Nephron progenitor cell (in vitro differentiated cells): ENCODE measurements at regions not wholly inside any gene's neighbourhood (a gene's known extent, or its start where the extent isn't known, plus 50 kb on each side); places are given as distances from the start of the nearest gene placed in this dataset.

Experiments
- DNase-seq: peaks from one replicate; pipeline ENCODE4 v3.0.0; 2021
- H3K27ac Mint-ChIP-seq: 2 replicates; pipeline ENCODE4 v1.8.0; 2021; ENCODE audit warnings: mild to moderate bottlenecking, moderate library complexity, mixed read lengths
- H3K27me3 Mint-ChIP-seq: 2 replicates; pipeline ENCODE4 v1.8.0; 2021; ENCODE audit warnings: mild to moderate bottlenecking, low read depth, mixed read lengths; ENCODE audit not compliant: poor library complexity
- H3K36me3 Mint-ChIP-seq: 2 replicates; pipeline ENCODE4 v1.8.0; 2021; ENCODE audit warnings: low read depth, mixed read lengths
- H3K4me1 Mint-ChIP-seq: 2 replicates; pipeline ENCODE4 v1.8.0; 2021; ENCODE audit warnings: mixed read lengths
- H3K4me3 Mint-ChIP-seq: 2 replicates; pipeline ENCODE4 v1.8.0; 2021; ENCODE audit warnings: mild to moderate bottlenecking, moderate library complexity, mixed read lengths
- H3K9me3 Mint-ChIP-seq: 2 replicates; pipeline ENCODE4 v1.8.0; 2021; ENCODE audit warnings: mild to moderate bottlenecking, moderate library complexity, mixed read lengths
- TF ChIP-seq, protein P1 (sequence below): fragments of 200-600 bp; sonication (generic); IDR thresholded peaks from 2 replicates; pipeline ENCODE4 v1.5.0; 2021; ENCODE audit warnings: antibody characterized with exemption

DNA sequence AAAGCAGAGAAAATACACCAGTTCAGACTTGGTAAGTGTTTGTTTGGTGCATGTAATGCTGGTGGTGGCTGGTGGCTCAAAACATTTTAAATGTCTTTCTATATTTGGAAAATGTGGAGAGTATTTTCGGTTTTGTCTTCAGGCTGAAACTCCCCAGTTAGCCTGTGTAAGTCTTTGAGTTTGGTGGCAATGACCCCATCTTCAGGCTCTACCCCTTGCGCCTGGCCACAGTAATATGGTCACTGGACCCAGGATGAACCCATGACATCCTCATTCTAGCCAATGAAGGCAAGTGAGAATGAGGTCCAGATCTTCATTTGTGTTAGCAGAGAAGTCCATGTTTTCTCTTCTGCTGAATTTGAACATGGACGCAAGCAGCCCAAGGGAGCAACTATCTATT is 422.6 kb downstream of the BRINP1 start:
- no peaks in the 10 kb centered on the region for H3K4me1 Mint-ChIP-seq
- no peak overlapping the region for H3K27ac Mint-ChIP-seq

DNA sequence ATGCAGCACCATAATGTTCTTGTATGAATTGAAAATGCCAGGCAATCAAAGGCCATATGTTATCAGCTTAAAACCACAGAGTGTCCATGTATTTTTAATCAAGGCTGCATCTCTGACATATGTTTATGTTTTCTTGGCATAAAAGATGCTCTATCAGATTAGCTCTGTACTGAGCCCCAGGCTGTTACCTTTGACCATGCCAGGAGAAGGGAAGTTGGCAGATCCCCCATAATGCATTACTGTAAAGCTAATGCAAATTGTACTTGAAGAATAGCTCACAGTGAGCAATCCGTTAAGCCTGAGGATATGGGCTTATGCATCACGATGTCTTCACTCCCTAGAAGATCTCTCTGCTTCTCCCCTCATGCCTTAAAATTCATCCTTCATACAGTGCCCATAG is 414.4 kb downstream of the BRINP1 start:
- Mint-ChIP-seq H3K4me3 (no peak overlapping the region), H3K9me3 (no peaks in the 10 kb centered on the region), H3K36me3 (no peaks in the 10 kb centered on the region), H3K4me1 (peaks cover 11% of the 10 kb centered on the region), H3K27me3 (peaks cover 4% of the 10 kb centered on the region), H3K27ac (no peak overlapping the region)
- TF ChIP-seq, protein P1, sequence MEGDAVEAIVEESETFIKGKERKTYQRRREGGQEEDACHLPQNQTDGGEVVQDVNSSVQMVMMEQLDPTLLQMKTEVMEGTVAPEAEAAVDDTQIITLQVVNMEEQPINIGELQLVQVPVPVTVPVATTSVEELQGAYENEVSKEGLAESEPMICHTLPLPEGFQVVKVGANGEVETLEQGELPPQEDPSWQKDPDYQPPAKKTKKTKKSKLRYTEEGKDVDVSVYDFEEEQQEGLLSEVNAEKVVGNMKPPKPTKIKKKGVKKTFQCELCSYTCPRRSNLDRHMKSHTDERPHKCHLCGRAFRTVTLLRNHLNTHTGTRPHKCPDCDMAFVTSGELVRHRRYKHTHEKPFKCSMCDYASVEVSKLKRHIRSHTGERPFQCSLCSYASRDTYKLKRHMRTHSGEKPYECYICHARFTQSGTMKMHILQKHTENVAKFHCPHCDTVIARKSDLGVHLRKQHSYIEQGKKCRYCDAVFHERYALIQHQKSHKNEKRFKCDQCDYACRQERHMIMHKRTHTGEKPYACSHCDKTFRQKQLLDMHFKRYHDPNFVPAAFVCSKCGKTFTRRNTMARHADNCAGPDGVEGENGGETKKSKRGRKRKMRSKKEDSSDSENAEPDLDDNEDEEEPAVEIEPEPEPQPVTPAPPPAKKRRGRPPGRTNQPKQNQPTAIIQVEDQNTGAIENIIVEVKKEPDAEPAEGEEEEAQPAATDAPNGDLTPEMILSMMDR, result no peak
- no peak for DNase-seq

More for the DNA sequence above, 422.6 kb downstream of the BRINP1 start:
- DNase-seq, result no peak
- H3K9me3 Mint-ChIP-seq, result no peaks in the 10 kb centered on the region
- H3K27me3 Mint-ChIP-seq, result peaks cover 3% of the 10 kb centered on the region
- TF ChIP-seq, protein P1, result no peak
- H3K36me3 Mint-ChIP-seq, result no peaks in the 10 kb centered on the region
- H3K4me3 Mint-ChIP-seq, result no peak overlapping the region

DNA sequence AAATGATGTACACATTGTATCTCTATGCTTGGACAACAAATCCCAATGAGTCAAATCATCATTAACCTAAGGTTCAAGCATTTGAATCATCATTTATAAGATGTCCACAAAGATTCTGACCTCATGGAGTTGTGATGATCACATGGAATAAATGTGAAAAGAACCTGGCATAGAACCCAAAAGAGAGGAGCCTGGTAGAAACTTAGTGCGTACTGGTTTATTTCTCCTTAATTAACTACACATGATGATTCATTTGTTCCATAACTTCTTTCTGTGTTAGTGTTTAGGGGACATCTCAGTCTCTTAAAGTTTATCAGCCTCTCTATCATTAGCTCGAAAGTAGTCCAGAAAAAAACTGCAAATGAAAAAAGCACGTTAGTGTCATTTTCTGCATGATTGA is 411.6 kb downstream of the BRINP1 start:
- H3K4me3 Mint-ChIP-seq, result no peak overlapping the region
- no peak for DNase-seq

DNA sequence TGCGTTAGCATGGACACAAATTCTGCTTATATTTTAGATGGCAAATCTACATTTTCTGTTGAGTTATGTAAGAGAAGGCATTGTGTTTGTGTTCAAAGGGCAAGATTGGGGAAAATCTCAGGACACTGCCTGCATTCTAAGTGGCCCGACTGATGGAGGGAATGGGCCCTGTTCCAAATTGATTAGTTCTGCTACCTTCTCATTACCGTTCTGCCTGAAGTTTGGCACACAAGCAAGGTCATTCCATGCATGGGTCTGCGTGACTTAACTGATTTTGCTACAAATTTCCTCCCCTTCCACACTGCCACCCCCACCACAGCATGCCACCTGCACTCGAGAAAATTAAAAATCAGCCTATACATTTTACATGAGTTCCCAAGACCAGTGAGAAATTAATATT is 409.9 kb downstream of the BRINP1 start:
- TF ChIP-seq, protein P1, result no peak
- Mint-ChIP-seq H3K4me3 (no peak overlapping the region), H3K27ac (no peak overlapping the region), H3K4me1 (peaks cover 21% of the 10 kb centered on the region), H3K36me3 (no peaks in the 10 kb centered on the region), H3K9me3 (no peaks in the 10 kb centered on the region), H3K27me3 (peaks cover 6% of the 10 kb centered on the region)
- no peak for DNase-seq

More for the DNA sequence above, 411.6 kb downstream of the BRINP1 start:
- TF ChIP-seq, protein P1, result no peak
- peaks cover 21% of the 10 kb centered on the region for H3K4me1 Mint-ChIP-seq
- H3K27me3 Mint-ChIP-seq, result peaks cover 4% of the 10 kb centered on the region
- no peaks in the 10 kb centered on the region for H3K9me3 Mint-ChIP-seq
- no peaks in the 10 kb centered on the region for H3K36me3 Mint-ChIP-seq
- H3K27ac Mint-ChIP-seq, result no peak overlapping the region

DNA sequence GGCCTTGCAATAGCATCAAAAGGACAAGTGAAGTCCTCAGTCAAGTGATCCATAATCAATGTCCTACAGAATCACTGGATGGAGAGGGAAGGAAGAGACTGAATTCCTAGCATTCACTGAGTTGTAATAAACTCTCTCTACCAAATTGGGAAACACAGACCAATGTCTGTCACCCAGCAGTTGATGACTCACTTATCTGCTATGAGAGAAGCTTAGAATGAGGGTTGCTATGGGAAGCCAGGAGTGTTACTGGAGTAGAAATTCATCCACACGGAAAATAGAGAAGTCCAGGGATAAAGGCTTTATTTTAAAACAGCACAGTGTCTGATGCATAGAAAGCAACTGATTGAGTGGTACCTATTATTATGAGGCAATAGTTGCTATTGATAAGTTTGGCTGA is 407.4 kb downstream of the BRINP1 start:
- Mint-ChIP-seq H3K4me1 (peaks cover 21% of the 10 kb centered on the region), H3K4me3 (no peak overlapping the region), H3K27me3 (peaks cover 2% of the 10 kb centered on the region), H3K9me3 (no peaks in the 10 kb centered on the region), H3K27ac (no peak overlapping the region), H3K36me3 (no peaks in the 10 kb centered on the region)
- TF ChIP-seq, protein P1, result no peak
- DNase-seq, result no peak

DNA sequence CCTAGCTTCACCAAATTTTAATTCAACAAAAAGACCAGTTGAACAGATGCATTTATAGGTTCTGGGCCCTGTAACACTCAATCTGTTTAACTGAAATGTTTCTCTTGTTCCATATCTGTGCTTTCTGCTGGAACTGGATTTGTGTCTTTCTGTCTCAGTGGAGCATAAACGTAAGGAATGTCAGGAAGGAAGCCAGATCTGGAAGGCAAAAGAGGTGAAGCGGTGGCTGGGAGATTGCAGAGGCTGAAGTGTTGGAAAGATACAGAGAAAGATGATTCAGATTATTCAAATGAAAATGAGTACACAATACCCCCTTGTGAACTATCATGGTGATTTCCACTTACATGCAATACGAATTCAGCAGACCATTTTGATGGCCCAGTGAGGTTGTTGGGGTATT is 406.8 kb downstream of the BRINP1 start:
- H3K27me3 Mint-ChIP-seq, result peaks cover 2% of the 10 kb centered on the region
- no peak overlapping the region for H3K27ac Mint-ChIP-seq
- no peaks in the 10 kb centered on the region for H3K36me3 Mint-ChIP-seq
- peaks cover 21% of the 10 kb centered on the region for H3K4me1 Mint-ChIP-seq
- H3K9me3 Mint-ChIP-seq, result no peaks in the 10 kb centered on the region
- no peak for DNase-seq
- TF ChIP-seq, protein P1, result no peak
- no peak overlapping the region for H3K4me3 Mint-ChIP-seq
